Peyer's patch (tissue), 4 donors: ENCODE measurements at regions not wholly inside any gene's neighbourhood (a gene's known extent, or its start where the extent isn't known, plus 50 kb on each side); places are given as distances from the start of the nearest gene placed in this dataset.

ENCODE experiments used
- CTCF ChIP-seq, 6 experiments: fragments of 450-650 bp in 4 of 6; fragments of 200-600 bp in 2 of 6; sonication (generic) in 1 of 6; IDR thresholded peaks; one replicate each; pipeline ENCODE4 v1.5.1; 2017 to 2019; ENCODE audit warnings: antibody characterized with exemption in 6 of 6, mild to moderate bottlenecking in 3 of 6, moderate library complexity in 1 of 6
- POLR2A ChIP-seq, 2 donors: fragments of 450-650 bp; IDR thresholded peaks; one replicate each; pipeline ENCODE4 v1.5.1; 2017; ENCODE audit warnings: antibody characterized with exemption in 2 of 2, mild to moderate bottlenecking in 2 of 2, moderate library complexity in 2 of 2

GRCh38 chr6:87900160-87900698, 147.4 kb upstream of the SPACA1 start:
- TF ChIP-seq CTCF (IDR thresholded peaks at IDR 0.05) (no peak), POLR2A (IDR thresholded peaks at IDR 0.05) (no peak)
